ENCODE measurements at regions not wholly inside any gene's neighbourhood (a gene's known extent, or its start where the extent isn't known, plus 50 kb on each side); places are given as distances from the start of the nearest gene placed in this dataset.

DNA sequence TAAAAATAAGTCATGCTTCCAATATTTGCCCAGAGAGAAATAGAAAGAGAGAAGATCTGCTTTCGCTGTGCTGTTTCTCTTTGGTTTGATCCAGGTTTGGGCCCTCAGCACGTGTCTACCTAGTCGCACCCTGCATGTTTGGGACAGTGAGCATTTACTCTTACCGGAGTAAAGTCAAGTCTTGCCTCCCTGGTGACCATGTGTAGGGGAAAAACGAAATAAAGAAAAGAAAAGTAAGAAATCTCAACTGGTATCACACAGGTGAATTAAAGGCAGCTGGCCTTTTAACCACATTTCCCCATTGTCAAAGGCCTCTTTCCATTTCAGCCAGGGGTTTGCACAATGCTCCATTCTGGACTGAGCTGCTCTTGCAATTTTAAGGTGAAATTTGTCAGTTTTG, 619.4 kb downstream of the VRK1 start:
- no peak for DNase-seq (ENCODE audit: low spot score)
- in situ Hi-C loops (cut with MboI; ENCODE audit: low sequenced_read_pairs, unreplicated experiment) = no loop called here
- TF ChIP-seq, protein P1, sequence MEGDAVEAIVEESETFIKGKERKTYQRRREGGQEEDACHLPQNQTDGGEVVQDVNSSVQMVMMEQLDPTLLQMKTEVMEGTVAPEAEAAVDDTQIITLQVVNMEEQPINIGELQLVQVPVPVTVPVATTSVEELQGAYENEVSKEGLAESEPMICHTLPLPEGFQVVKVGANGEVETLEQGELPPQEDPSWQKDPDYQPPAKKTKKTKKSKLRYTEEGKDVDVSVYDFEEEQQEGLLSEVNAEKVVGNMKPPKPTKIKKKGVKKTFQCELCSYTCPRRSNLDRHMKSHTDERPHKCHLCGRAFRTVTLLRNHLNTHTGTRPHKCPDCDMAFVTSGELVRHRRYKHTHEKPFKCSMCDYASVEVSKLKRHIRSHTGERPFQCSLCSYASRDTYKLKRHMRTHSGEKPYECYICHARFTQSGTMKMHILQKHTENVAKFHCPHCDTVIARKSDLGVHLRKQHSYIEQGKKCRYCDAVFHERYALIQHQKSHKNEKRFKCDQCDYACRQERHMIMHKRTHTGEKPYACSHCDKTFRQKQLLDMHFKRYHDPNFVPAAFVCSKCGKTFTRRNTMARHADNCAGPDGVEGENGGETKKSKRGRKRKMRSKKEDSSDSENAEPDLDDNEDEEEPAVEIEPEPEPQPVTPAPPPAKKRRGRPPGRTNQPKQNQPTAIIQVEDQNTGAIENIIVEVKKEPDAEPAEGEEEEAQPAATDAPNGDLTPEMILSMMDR (IDR thresholded peaks at IDR 0.05; ENCODE audit: borderline replicate concordance, control extremely low read depth, extremely low read depth, insufficient read depth, missing control alignments) = no peak

DNA sequence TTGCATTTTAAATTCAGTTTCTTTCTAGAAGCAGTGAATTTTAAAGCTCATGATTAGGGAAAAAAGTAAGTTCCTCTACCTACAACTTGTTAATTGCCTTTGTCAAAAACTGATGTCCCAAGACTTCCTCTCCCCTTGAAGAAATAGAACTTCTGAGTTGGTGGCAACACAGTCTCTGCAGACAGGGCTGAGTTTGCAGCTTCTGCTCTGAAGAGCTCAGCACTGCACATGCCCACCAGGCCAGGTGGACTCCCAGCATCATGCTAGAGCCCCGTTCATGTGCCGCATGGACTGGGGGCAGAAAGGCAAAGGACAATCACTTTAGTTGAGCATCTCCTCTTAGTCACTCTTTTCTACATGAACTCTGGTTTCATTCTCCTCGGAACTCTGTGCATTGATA, 620.1 kb downstream of the VRK1 start:
- no peak for DNase-seq (ENCODE audit: low spot score)
- TF ChIP-seq, protein P1 (IDR thresholded peaks at IDR 0.05; ENCODE audit: borderline replicate concordance, control extremely low read depth, extremely low read depth, insufficient read depth, missing control alignments) = no peak
- in situ Hi-C loops (cut with MboI; ENCODE audit: low sequenced_read_pairs, unreplicated experiment) = no loop called here

DNA sequence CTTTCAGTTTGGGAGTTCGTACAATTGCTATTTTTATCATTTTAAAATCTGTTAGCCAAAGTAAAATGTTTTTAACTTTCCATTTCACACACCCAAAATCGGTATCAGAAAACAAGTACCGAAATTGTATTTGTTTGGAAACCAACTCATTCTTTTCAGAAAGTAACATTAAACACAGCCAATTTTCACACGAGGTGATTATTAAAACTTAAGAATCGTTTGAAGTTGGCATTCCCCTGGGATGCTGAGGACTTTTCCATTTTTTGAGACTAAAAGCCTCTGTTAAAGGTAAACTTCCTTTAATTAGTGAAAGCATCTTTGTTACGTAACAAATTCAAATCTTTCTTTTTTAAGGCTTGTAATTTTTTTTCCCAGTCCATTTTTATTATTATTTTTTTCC, 623.0 kb downstream of the VRK1 start:
- in situ Hi-C loops (cut with MboI; ENCODE audit: low sequenced_read_pairs, unreplicated experiment) = no loop called here
- no peak for DNase-seq (ENCODE audit: low spot score)
- TF ChIP-seq, protein P1 (IDR thresholded peaks at IDR 0.05; ENCODE audit: borderline replicate concordance, control extremely low read depth, extremely low read depth, insufficient read depth, missing control alignments) = no peak

DNA sequence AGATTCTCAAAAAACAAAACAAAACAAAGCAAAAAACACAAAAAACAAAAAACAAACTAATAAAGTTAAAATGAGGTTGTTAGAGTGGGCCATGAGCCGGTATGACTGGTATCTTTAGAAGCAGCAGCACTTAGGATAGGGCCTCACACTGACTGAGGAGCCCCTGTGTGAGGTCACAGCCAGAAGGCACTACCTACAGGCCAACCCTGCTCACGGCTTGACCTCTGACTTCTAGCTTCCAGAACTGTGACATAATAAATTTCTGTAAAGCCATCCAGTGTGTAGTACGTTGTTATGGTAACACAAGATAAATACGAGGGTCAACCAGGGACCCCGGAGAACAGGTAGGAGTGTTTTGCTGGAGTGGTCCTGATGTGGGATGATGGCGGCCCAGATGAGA, 629.6 kb downstream of the VRK1 start:
- in situ Hi-C loops (cut with MboI; ENCODE audit: low sequenced_read_pairs, unreplicated experiment) = no loop called here
- DNase-seq (ENCODE audit: low spot score) = no peak
- TF ChIP-seq, protein P1 (IDR thresholded peaks at IDR 0.05; ENCODE audit: borderline replicate concordance, control extremely low read depth, extremely low read depth, insufficient read depth, missing control alignments) = no peak

DNA sequence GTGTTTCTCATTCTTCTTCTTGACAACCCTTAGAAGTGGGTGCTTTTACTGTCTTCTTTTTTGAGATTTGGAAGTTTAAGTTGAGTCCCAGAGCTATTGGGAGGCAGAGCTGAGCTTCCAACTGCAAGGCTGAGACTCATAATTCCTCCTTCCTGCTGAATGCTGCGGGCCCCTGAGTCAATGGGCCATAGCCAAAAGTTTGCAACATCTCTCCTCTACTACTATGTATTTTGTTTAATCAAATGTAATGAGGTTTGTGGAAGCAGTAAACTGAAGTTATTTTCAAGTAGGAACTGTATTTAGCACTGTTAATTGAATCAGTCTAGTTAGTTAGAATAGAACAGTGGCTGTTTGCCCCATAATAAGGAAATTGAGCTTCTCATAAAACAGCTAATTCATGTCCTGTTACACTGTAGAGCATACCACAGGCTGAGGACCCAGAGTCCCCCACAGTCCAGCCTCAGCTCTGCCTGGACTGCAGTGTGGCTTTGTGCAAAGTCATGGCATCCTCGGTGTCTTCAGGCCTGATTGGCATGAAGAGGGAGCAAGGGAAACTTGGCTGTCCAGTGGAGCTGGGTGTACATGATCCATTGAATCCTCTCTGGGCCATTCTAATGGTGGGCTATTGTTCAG, 631.7 kb downstream of the VRK1 start:
- in situ Hi-C loops (cut with MboI; ENCODE audit: low sequenced_read_pairs, unreplicated experiment) = no loop called here

DNA sequence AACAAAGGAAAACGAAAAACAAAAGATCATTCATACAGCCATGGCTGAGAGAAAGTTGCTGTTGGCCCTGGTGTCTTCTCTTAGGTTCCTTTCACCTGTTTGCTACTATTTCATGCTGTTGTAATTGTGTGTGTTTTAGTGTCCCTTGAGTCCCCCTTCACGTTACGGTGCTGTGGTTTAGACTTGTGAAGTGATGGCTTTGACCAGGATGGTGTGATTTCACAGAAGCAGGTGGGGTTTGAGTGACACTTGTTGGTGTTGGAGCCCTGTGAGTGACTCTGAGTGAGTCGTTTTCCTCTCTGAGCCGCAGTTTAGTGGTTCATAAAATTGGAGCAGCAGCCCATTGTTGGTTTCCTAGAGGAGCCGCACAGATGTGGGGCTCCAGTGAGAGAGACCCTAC, 635.4 kb downstream of the VRK1 start:
- in situ Hi-C loops (cut with MboI; ENCODE audit: low sequenced_read_pairs, unreplicated experiment) = no loop called here
- DNase-seq (ENCODE audit: low spot score) = no peak
- TF ChIP-seq, protein P1 (IDR thresholded peaks at IDR 0.05; ENCODE audit: borderline replicate concordance, control extremely low read depth, extremely low read depth, insufficient read depth, missing control alignments) = no peak

More for the DNA sequence above, 631.7 kb downstream of the VRK1 start:
- no peak for DNase-seq (ENCODE audit: low spot score)
- TF ChIP-seq, protein P1 (IDR thresholded peaks at IDR 0.05; ENCODE audit: borderline replicate concordance, control extremely low read depth, extremely low read depth, insufficient read depth, missing control alignments) = no peak
